NCI-H1417 (cell line): ENCODE measurements at regions not wholly inside any gene's neighbourhood (a gene's known extent, or its start where the extent isn't known, plus 50 kb on each side); places are given as distances from the start of the nearest gene placed in this dataset.

Experiments used
- DNase-seq, 3 experiments: peaks; one replicate each; lab custom pipeline; 2025; lab: John Stamatoyannopoulos, UW

- DNase-seq: no peak
Measured at GRCh38 chr6:40937491-40937890, 101.5 kb downstream of the UNC5CL start.

- no peak for DNase-seq
Measured at GRCh38 chr6:40936818-40937251, 102.2 kb downstream of the UNC5CL start.

- DNase-seq: no peak
Measured at GRCh38 chr6:40933864-40934263, 105.2 kb downstream of the UNC5CL start.

DNA sequence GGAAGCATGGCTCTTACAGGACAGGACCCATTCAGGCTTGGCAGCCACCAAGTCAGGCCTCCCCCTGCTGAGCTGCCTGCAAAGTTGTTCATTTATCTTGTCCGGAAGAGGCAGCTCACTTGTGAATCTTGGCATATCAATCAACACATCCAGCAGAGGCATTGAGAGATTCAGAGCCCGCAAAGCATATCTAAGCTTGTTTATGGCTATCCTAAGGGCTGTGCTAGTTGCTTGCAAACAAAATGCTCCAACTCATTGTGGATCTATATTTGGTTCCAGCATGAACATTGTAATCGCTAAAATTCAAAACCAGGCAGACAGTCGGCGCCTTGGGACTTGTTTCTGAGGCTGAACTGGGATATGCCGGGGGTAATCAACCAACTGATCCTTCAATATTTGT is 106.1 kb downstream of the UNC5CL start:
- DNase-seq: no peak

DNA sequence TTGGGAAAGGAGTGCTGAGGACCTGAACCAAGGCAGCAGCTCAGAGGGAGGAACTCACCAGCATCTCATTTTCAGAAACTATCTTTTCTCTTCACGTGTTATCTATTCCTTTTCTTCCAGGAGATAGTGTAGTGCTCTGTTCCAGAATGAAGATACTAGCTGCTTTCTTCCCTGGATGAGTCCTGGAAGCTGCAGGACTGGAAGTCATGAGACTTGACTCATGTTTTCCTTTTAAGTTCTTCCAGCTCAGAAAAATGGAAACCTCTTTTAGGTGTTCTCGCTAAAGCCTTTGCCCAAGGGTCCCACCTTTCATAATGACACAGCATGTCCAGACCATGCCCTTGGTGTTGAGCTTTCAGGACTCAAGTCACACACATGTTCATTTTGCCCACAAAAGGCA is 106.7 kb downstream of the UNC5CL start:
- DNase-seq: no peak

DNA sequence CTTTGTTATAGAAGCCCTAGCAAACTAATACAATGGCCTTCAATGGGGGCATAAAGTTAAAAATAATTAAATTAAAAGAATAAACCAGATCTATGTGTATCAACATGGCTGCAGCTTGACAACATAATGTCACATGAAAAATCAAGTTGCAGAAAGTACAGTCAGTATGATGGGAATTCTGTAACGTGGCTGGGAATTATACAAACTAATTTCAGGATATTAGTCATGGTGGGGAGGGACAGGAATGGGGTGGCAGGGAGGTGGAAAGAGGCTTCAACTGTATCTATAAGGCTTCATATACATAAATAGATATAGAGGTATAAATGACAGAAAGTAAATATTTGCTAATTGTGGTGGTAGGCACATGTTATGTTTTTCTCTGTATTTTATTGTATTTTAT is 107.1 kb downstream of the UNC5CL start:
- no peak for DNase-seq

GRCh38 chr6:40930555-40930954 is 108.5 kb downstream of the UNC5CL start:
- no peak for DNase-seq

DNA sequence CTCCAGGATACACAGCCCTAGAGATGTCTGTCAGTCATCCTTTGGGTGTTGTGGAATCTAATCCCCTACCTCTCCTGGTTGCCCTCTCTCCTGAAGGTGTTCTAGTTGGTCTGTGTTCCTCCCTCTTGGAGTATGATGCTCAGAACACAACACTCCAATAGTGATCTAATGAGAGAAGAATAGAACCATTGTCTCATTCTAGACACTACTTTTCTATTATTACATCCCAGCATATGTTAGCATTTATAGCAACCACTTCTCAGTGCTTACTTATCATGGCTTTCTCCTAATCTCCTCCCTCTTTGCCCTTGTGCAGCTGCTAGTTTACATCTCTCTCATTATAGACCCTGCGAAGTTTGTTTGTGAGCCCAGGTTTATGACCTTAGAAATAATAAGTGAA is 109.0 kb downstream of the UNC5CL start:
- DNase-seq: no peak

- DNase-seq: no peak
Measured at GRCh38 chr6:40929176-40929575, 109.8 kb downstream of the UNC5CL start.

DNA sequence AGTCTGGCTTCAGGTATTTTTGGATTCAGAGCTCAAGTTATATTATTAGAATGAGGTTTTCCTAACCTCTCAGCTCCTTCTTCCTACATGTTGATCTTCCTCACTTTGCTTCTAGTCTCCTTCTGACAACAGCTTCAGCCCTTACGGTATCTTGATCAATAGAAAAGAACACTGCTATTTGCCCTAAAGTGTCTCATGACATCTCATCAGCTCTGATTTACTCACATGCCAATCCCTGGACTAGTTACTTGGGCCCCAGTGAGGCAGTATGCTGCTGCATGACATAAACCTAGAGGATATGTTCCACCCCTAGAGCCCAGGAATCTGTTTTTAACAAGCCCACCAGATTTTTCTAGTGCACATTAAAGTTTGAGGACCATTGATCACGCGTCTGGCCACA is 110.3 kb downstream of the UNC5CL start:
- no peak for DNase-seq

DNA sequence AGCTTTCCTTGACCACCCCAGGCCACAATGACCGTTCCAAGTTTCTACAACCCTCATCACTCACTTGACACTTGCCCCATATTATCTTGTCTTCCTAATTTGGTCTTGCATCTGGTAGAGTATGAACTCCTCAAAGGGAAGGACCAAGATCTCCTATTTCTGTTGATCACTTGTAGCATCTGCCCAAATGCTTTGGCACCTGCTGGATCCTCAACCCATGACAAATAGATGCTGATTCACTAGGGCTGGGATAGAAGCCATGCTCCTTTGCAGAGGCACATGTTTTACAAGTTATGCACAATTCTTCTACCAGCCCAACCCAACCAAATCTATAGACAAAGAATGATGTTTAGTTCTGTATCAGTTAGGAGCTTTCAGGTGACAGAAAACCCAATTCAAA is 110.7 kb downstream of the UNC5CL start:
- no peak for DNase-seq

DNA sequence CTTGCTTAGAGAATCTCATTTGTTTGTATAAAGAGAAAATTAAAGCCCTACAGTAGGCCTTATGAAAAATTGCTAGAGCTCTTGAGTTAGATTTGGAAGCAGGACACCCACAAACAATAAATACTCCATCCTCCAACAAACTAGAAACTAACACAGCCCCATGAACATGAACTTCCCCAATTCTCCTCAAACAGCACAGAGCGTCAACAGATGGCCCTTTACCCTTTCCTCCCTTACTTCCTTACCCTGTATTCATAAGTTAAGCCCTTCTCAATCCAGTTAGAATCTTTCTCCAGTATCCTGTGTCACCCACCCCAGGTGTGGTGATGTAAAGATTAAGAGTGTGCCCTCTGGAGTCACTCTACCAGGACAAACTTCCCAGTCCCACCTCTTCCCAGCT is 113.7 kb downstream of the UNC5CL start:
- no peak for DNase-seq

- DNase-seq: no peak
Measured at GRCh38 chr6:40924839-40925238, 114.2 kb downstream of the UNC5CL start.

DNA sequence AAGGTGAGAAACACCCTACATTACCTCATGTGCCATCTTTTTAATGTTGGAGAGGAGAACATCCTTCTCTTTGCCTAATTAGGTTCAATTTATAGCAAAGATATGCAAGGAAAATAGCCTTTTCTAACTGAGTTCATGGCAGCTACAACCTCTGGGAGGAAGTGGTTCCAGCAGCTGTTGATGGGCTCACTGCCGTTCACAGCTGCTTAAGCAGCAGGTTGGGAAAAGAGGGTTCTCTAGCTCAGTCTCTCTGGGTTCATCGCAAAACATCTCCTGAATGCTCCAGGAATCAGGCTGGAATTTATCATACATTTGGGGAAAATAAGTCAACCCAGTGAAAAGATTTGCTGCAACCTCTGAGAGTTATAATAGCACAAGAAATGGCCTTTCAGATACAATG is 115.1 kb downstream of the UNC5CL start:
- no peak for DNase-seq

GRCh38 chr6:40923326-40923725 is 115.7 kb downstream of the UNC5CL start:
- DNase-seq: no peak

DNA sequence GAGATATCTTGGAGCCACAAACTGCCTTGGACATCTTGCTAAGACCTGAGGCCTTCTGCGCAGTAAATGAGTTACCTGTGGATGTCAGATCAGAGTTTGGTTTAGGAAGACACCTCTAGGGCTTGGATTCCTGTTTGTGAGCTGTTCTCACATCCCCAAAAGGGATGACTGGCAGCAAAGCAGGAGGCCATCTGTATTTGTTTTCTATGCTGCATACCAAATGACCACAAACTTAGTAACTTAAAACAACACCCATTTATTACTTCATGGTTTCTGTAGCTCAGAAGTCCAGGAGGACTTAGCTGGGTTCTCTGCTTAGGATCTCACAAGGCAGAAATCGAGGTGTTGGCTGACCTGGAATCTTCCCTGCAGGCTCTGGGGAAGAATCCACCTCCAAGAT is 116.7 kb downstream of the UNC5CL start:
- no peak for DNase-seq

GRCh38 chr6:40918040-40918651 is 120.9 kb downstream of the UNC5CL start:
- DNase-seq: peak in 1 of 3 experiments; percentile 5

GRCh38 chr6:40917603-40918002 is 121.4 kb downstream of the UNC5CL start:
- DNase-seq: no peak

- no peak for DNase-seq
Measured at GRCh38 chr6:40916845-40917244, 122.2 kb downstream of the UNC5CL start.

DNA sequence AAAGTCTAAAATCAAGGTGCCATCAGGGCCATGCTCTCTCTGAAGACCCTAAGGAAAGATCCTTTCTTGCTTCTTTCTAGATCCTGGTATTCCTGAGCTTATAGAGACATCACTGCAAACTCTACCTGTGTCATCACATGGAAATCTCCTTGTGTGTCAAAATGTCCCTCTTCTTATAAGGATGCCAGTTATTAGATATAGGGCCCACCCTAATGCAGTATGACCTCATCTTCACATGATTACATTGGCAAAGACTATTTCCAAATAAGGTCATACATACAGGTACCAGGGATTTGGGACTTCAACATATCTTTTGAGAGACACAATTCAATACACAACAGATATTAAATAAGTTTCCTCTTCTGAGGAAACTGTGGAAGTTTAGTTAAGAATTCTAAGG is 123.9 kb downstream of the UNC5CL start:
- no peak for DNase-seq

DNA sequence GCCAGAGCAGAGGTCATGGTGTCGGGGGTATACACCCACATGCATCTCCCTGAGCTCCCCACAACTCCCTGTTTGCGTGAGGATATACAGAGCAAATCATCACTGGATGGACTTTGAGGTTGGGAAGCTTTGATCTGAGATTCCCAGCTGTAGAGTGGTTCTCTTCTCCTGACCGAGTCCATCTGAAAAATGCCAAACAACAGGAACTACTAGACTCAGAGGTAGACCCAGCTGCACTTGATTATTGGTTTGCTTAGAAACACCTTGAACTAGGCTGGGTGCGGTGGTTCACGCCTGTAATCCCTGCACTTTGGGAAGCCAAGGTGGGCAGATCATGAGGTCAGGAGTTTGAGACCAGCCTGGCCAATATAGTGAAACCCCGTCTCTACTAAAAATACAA is 125.0 kb downstream of the UNC5CL start:
- no peak for DNase-seq

DNA sequence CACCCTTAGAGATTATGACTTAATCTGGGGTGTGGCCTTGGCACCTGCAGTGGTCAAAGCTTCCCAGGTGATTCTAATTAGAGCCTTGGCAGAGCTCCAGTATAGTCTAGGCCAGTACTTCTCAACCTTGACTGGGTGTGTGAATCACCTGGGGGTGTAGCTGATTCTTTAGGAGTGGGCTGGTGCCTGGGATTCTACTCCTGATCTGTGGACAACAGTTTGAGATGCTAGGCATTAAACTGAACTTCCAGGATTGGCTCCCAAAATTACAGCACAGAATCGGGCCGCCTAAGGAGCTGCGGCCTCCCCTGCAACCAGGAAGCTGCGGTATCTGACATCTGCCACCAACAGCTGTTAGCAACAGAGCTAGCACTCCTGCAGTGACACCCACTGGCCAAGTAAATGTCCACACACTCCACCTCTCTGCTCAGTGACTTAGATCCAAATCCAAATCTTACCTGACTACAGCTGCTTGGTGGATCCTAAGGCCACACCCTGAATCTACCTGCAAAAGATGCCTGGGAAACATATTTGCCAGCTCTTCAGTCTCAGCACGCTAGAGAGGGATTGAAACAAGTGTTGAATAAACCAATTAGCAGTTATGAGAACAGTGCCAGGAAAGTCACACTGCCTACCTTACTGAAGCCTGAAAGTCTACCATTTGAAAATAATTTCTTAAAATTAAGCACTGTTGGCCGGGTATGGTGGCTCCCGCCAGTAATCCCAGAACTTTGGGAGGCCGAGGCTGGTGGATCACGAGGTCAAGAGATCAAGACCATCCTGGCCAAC is 126.7 kb downstream of the UNC5CL start:
- DNase-seq: peak; percentile 59 to 80 (median 63)

GRCh38 chr6:40910260-40910893 is 128.6 kb downstream of the UNC5CL start:
- no peak for DNase-seq
